Stimulated activated CD8-positive, alpha-beta memory T cell treated with anti-CD3 and anti-CD28 coated beads, Interleukin-15, amount 100 ng/mL, for 4 hours (primary cell): ENCODE measurements at regions not wholly inside any gene's neighbourhood (a gene's known extent, or its start where the extent isn't known, plus 50 kb on each side); places are given as distances from the start of the nearest gene placed in this dataset.
"Not testable (repeated sequence)": the region's sequence is repeated elsewhere in the genome, so short reads cannot be mapped to it uniquely, and the experiment has no call there.

Experiments used
- DNase-seq, 2 donors: peaks; one replicate each; pipeline ENCODE4 v3.0.0-alpha.2; 2020; ENCODE audit warnings: low read depth in 2 of 2

DNA sequence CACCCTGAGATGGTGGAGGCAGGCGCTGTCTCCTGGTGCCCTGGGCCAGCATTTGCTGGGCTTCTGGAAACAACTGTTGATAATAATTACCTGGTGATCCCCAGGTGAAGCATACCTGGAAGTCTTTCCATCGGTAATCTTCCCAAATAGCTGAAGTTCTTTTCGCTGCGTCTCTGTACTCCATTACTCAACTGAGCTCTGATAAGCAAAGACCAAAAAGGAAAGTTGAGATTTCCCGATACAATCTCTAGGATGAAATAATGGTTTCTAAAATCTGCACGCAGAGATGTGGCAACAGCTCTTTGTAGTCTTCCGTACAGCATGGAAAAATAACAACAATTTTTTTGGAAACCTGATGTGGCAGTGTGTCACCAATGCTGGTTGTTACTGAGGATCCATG, 226.5 kb downstream of the GATA3 start:
- no peak for DNase-seq

DNA sequence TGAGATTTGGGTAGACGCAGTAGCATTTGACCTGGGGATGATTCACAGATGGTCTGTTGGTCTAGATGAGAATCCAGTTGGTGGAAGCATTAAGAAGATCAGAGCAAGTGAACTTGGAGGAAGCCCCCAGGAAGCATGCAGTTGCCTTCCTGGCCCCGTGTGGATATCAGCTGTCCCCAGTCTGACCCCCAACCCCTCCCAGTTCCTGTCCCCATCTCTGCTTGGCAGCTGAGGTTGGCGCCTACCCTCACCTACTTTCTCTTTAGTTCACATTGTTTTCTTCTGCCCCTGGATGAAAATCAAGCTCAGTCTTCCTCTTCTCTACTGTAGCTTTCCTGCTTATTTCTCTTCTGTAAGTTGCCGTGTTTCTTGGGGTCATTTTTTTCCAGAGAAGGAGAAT, 227.9 kb downstream of the GATA3 start:
- no peak for DNase-seq

DNA sequence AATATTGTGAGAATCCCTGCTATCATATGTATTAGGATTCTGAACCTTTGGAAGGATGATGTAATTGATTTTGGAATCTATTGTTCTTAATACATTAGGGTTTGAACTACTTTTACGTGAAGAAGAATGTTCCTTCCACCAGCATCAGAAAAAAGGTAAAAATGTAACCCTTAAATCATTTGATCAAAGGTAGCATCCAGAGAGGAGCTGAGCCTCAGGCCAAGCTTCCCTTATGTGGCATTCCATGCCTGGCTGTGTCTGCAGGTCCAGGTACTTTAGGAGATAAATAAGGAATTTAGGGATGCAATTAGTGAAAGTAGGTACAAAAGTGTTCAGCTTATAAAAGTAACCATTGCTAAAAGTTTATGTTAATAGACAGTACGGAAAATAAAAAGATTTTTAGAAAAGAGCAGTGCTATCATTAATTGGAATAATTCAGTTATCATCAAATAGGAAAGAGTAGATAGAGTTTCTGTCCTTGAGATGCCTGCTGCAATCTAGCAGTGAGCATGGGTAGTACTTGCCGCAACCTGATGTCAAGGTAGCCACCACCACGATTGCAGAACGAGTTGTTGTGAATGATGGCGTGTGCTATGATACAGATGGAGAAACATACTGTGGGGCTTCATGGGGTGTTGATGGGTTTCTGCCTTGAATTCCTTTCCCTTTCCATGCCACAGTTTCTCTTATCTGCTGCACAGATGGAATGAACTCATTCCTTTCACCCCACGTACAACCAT, 228.8 kb downstream of the GATA3 start:
- DNase-seq, result no peak

DNA sequence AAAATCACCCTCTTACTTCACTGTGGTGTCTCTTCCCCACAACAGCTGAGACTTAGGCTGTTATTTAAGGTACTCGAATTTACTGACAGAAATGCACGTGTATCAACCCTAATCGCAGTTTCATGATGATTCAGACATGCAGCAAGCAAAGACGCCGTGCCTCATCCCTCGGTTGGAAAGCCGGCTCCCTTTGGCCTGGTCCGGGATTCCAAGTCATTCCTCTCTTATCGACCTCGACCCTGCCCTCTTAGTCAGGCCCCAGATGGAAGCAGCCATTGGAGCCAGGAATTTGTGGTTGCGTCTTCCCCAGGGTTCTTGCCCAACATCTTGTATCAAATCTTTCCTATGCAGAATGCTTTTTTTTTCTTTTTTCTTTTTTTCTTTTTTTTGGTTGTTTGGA, 229.5 kb downstream of the GATA3 start:
- no peak for DNase-seq

DNA sequence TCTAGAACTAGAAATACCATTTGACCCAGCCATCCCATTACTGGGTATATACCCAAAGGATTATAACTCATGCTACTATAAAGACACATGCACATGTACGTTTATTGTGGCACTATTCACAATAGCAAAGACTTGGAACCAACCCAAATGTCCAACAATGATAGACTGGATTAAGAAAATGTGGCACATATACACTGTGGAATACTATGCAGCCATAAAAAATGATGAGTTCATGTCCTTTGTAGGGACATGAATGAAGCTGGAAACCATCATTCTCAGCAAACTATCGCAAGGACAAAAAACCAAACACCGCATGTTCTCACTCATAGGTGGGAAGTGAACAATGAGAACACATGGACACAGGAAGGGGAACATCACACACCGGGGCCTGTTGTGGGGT, 231.5 kb downstream of the GATA3 start:
- DNase-seq, result not testable (repeated sequence)

DNA sequence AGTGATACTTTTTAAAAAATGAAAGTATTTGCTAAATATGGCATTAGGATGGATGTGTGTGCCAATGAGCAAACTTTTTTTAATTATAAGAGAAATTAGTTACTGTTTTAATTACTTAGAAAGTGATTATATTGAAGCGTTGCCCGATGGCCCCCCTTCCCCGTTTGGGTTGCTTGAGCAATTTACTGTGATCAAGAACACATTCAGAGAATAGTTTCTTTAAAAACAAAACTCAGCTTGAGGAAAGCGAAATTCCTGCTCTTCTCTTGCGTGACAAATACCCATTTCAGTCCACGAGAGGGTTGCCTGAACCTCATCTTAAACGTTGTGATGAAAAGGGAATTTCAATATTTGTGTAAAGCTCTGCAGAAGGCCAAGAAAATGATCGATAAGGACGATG, 234.1 kb downstream of the GATA3 start:
- no peak for DNase-seq

DNA sequence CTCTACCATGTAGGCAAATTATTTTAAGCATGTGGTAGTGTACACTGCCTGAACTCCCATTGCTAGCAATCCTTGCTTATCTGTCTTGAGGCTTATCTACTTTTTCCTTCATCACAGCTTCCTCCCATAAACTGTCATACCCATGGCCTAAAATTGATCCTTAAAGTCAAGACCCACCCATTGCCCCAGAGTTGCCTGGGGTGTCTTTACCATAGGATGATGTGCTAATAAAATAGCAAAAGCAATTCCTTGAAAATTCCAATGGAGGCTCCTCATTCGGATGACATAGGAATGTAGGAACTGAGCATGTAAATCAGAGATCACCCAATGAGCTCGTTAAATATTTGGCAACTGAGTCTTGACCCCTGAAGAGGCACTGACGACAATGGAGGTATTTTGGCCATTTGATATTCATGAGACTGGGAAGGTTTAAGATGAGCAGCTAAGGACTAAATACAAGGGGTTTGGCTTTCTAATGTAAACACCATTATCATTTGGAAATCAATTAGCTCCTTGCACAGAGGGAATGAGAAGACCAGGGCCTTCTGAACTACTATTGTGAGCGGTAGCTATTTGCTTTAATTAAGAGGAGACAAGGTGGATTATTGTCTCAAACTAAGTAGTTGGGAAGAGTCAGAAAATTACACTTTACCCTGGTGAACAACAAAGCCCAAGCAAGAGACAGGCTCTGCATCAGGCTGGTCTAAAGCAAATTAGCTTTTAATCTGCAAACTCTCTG, 234.9 kb downstream of the GATA3 start:
- DNase-seq, result no peak

DNA sequence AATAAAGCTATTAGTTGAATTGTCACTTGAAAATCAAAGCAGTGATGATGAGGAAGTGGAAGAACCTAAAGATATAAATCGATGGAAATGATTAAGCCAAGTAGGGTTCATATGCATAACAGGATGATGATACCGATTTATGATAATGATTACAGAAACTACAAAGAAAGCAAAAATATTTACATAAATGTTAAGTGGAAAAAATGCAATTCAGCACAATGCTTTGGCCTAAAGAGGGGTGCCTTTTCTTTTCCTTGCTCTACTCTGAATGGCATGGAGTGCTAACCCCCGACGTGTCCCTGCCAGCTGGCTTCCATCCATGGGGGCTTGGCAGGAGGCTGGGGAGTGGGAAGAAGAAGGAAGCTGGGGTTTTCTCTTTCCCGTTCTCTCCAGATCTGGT, 240.3 kb downstream of the GATA3 start:
- no peak for DNase-seq

DNA sequence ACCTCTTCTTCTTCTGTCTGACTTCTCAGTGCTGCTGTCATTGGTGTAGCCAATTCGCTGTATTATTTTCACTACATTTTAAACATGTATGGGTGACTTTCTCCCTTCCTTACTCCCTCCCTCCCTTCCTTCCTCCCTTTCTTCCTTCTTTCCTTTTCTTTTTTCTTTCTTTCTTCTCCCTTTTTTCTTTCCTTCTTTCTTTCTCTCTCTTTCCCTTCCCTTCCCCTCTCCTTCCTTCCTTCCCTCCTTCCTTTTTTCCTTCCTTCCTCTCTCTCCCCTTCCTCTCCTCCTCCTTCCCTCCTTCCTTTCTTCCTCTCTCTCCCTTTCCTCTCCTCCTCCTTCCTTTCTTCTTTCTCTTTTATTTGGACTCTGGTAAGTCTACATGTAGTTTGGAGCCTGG, 240.8 kb downstream of the GATA3 start:
- DNase-seq, result no peak

DNA sequence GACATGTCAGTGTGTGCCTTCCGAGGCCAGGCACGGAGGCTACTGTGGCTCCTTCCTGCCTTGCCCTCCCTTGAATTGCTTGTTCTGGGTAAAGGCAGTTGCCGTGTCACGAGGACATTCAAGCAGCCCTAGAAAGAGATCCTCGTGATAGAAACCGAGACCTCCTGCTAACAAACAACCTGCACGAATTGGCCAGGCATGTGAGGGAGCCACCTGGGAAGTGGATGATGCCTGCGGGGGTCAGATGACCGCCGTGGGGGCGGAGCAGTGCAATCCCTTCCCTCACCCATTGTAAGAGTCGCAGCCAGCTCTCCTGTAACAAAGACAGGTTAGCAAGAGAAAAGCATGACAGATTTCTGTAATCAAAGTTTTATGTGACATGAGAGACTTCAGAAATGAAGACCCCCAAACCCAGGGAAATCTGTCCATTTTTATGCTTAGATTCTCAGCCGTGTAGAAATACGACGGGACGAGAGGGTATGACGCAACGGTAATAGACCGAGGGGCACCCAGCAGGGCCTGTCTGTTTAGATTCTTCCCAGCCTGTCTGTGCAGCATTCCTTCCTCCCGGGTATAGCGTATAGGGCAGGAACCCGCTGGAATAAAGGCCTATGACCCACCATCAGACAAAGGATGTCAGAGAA, 241.7 kb downstream of the GATA3 start:
- no peak for DNase-seq

DNA sequence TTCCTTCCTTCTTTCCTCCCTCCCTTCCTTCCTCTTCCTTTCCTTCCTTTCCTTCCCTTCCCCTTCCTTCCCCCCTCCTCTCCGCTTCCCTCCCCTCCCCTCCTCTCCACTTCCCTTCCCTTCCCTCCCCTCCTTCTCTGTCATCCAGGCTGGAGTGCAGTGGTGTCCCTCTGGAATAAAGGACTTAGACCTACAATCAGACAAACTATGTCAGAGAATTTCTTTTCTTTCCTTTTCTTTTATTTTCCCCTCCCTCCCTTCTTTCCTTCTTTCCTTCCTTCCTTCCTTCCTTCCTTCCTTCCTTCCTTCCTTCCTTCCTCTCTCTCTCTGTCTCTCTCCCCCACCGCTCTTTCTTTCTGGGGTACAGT, 242.2 kb downstream of the GATA3 start:
- DNase-seq, result no peak

DNA sequence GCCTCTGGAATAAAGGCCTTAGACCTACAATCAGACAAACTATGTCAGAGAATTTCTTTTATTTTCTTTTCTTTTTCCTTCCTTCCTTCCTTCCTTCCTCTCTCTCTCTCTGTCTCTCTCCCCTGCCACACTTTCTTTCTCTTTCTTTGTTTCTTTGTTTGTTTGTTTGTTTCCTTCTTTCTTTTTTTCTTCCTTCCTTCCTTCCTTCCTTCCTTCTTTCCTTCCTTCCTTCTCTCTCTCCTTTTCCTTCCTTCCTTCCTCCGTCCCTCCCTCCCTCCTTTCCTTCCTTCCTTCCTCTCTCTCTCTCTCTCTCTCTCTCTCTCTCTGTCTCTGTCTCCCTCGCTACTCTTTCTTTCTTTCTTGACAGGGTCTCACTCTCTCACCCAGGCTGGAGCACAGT, 242.6 kb downstream of the GATA3 start:
- no peak for DNase-seq

DNA sequence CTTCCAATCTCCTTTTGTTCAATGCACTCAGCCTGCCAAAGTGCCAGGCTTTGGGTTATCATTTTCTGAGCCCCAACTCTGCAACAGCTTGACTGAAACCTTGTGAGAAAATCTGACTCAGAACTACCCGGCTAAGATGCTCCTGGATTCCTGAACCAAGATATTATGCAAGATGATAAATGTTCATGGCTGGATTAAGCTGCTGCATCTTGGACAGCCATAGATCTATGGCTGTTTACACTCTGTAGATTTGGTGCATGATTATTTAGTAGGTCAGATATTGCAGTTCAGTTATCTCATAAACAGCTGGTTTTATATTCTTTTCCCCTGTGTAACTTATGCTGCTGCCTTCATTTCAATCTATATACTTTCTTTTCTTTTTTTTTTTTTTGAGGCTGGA, 243.5 kb downstream of the GATA3 start:
- DNase-seq, result no peak

DNA sequence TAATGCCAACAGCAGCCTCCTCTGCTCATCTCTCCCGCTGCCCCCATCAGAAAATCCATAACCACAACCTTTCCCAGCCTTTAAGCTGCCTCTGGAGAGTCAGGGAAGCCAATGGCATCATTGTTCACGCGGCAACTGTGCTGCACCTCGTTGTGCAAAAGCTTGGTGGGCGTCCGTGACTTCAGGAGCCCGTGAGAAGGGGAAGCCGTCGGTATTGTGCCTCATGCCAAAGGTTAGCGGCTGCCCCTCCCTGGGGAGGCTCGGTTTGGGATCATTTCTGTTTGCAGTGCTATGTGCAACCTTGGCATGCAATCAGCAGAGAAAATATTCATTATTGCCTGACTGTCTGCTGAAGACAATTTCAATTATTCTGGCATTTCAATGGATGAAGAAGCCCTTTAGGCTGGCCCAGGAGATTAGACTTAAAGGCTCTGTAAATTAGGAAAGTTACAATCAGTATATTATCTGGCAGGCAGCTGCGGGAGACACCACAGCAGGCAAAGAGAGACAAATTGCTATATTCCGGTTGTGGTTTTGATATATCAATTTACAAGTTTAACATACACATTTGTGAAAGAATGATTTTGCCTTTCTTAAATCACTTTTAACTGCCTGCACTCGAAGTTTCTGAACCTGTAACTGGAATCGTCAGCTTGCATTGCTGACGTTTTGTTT, 244.5 kb downstream of the GATA3 start:
- no peak for DNase-seq

DNA sequence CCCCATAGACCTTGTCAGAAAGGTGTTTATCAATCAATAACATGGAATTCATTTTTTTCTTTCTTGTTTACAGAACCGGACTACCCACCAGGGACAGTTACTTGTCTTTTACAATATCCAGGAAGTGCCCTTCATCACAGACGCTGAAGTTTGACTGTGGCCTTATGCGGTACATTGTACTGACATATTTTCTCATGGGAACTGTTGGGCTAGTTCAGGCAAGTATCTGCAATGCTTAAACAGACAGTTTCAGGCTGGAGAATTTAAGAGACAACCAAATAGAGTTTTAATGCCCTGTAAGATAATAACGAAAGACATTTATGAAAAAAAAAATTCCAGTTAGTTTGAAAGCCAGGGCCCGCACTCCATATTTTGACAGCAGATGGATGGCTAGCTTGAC, 246.4 kb downstream of the GATA3 start:
- DNase-seq, result no peak

DNA sequence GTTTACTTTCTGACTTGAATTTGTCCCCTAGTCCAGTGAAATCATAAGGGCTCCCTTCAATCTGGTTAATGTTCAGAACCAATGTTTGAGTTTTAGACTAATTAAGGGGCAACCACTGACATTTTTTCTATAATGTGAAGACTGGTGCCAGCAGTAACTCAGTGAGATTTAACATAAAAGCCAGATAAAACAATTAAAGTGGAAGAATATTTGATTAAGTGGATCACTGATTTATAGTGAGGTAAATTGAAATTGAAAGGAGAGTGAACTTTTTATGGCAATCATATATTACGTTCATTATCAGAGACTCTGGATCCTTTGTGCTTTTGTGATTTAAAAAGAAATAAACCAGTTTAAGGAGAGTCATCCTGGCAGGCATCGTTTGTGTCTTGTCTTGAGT, 246.8 kb downstream of the GATA3 start:
- no peak for DNase-seq

DNA sequence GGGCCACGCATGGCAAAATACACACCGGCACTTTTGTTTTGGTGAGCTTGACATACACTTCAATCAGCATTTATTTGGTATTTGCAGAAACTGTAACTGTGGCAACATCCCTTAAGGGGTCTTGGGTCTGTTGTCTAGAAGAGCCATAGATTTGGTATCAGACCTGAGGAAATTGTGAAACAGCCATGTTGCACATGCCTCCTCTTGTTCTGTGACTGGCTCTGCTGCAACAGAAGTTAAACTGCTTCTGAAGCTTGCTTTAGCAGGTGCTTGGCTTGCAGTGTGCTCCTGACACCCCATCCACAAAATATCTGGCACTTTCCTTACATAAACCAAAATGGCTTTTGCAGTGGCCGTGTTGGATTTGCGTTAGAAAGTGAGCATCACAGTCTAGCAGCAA, 247.3 kb downstream of the GATA3 start:
- no peak for DNase-seq

DNA sequence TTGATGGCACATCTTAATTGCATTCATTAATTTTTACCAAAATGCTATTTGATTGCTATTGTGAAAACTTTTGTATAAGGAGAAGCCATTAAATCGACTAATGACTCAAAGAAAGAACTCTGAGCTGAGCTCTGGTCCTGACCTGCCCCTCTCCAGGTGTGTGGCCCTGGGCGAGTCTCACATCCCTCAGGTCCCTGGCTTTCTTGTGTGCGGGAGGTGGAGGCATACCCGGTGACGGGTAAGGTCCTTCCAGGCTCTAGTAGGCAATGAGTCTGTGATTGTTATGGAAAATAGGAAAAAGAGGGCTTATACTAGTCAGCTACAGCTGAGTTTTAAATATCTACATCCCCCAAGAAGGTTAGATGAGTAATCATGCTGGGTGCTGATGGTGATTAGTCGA, 248.1 kb downstream of the GATA3 start:
- DNase-seq, result no peak

DNA sequence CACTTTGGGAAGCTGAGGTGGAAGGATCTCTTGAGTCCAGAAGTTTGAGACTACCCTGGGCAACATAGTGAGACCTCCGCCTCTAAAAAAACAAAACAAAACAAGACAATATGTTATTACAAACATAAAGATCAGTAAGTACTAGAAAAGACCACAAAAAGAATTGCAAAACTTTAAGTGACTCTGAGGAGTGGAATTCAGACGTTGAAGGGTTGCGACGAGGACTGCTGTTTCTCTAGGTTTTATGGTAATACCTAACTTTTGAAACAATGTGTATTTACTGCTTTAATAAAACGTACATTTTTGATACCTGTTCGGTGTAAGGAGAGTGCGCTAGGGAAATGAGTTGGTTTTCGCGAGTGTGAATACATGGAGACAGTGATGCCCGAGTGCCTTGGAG, 250.4 kb downstream of the GATA3 start:
- no peak for DNase-seq

DNA sequence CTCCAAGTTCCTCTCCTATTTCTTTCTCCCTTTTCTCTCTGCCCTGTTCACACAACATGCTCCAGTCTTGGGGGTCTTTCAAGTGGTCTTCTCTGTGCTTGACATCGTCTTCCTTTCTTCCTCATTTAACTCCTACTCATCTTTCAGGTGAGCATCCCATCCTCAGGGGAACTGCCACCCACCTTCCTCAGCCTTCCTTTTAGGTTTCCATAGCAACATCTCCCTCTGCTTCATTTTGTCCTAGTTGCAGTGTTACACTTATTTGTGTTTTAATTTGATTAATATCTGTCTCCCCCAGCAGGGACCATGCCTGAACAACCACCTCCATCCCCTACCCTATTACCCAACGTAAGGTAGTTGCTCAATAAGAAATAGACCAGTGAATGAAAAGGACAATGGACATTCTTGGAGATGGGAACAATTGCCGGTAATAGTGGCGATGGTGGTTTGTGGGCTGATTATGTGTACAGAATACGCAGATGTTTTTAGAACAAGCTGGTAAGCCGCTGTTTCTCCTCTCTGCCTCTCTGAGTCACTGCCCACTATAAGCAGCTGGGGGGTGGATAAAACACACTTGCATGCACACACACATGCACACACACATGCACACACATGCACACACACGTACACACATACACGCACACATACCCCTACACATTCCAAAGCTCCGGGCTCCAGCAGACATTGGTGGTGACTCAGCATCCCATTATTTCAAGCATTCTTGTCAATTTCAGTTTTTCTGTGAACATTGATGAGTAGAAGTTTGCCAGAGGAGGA, 251.6 kb downstream of the GATA3 start:
- DNase-seq, result no peak

DNA sequence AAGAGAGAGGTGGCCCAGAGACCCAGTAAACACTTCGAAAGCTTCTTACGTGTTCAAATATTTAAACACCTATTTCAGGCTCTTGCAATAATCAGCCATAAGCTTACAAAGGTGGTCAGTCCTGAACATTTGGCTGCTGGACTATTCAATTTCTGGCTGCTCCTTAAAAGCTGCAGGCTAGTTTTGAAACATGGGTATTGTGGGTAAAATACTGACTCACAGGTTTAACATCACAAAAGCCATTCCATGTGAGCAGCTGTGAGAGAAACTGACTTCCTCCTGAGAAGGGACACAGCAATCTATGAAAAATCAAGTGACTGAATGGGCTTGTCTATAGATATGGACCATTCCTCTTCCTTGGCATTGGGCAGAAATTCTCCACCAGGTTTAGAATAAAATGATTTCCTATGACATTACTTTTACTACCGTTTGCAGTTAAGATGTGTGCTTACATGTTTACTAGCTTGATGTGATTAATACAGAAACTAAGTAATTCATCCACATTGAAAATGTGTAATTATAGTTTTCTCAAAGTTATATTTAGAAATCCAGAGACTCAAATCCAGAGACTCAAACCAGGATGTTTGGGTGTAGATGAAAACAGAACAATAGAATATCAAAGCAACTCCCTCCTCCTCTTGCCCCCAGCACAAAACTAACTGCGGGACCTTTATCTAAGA, 252.3 kb downstream of the GATA3 start:
- DNase-seq, result no peak
